Colonic mucosa (tissue), 4 donors: ENCODE measurements at regions not wholly inside any gene's neighbourhood (a gene's known extent, or its start where the extent isn't known, plus 50 kb on each side); places are given as distances from the start of the nearest gene placed in this dataset.
"Not testable (repeated sequence)": the region's sequence is repeated elsewhere in the genome, so short reads cannot be mapped to it uniquely, and the experiment has no call there.

ENCODE experiments used
- DNase-seq: peaks from one replicate; pipeline ENCODE4 v3.0.0-alpha.2; 2020
- H3K27ac ChIP-seq: fragments of 200-600 bp; one replicate; pipeline ENCODE4 v1.8.0; 2021
- H3K27me3 ChIP-seq: fragments of 200-600 bp; one replicate; pipeline ENCODE4 v1.8.0; 2021
- H3K36me3 ChIP-seq: fragments of 200-600 bp; one replicate; pipeline ENCODE4 v1.8.0; 2021
- H3K4me1 ChIP-seq: fragments of 200-600 bp; one replicate; pipeline ENCODE4 v1.8.0; 2021; ENCODE audit warnings: mild to moderate bottlenecking
- H3K4me3 ChIP-seq: fragments of 200-600 bp; one replicate; pipeline ENCODE4 v1.8.0; 2021
- H3K9ac ChIP-seq, 2 donors: one replicate each; pipeline ENCODE4 v1.7.0; 2013; ENCODE audit warnings: control low read depth in 2 of 2, low read depth in 2 of 2, low read length in 2 of 2
- H3K9me3 ChIP-seq: fragments of 200-600 bp; one replicate; pipeline ENCODE4 v1.8.0; 2021
- intact Hi-C: fragments of 100-400 bp; cut with DNase I; formaldehyde crosslinking; loops from one replicate; pipeline ENCODE4 v1.14.1; 2022
- TF ChIP-seq, protein P1 (sequence below): fragments of 200-600 bp; IDR thresholded peaks from one replicate; pipeline ENCODE4 v1.8.0; 2022; ENCODE audit warnings: antibody characterized with exemption, mild to moderate bottlenecking
- donor health status: healthy.
- donor health status: DM: no; HTN: no; CAD: no.
- donor health status: DM: no; HTN: no; CAD: no.

DNA sequence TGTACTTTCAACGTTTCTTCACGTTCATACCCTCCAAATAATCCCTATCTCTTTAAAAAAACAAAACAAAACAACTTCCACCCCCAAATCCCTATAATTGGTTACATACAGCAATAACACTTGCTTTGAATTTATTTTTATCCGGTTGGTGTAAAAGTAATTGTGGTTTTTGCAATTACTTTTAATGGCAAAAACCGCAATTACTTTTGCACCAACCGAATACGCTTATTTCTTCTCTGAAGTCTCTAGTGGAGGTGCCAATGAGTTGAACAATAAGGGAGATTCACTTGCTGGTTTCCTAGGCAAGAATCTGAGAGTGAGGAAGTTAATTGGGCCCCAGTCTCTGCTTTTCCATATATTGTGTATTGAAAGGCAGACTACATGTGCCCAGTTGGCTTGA is 133.3 kb downstream of the DACT1 start:
- Histone ChIP-seq H3K9ac (no peak overlapping the region), H3K36me3 (no peaks in the 10 kb centered on the region), H3K9me3 (no peaks in the 10 kb centered on the region), H3K4me1 (peaks cover 4% of the 10 kb centered on the region), H3K27ac (peak overlapping the region; percentile 64), H3K27me3 (no peaks in the 10 kb centered on the region), H3K4me3 (no peak overlapping the region)
- TF ChIP-seq, protein P1, sequence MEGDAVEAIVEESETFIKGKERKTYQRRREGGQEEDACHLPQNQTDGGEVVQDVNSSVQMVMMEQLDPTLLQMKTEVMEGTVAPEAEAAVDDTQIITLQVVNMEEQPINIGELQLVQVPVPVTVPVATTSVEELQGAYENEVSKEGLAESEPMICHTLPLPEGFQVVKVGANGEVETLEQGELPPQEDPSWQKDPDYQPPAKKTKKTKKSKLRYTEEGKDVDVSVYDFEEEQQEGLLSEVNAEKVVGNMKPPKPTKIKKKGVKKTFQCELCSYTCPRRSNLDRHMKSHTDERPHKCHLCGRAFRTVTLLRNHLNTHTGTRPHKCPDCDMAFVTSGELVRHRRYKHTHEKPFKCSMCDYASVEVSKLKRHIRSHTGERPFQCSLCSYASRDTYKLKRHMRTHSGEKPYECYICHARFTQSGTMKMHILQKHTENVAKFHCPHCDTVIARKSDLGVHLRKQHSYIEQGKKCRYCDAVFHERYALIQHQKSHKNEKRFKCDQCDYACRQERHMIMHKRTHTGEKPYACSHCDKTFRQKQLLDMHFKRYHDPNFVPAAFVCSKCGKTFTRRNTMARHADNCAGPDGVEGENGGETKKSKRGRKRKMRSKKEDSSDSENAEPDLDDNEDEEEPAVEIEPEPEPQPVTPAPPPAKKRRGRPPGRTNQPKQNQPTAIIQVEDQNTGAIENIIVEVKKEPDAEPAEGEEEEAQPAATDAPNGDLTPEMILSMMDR = no peak
- intact Hi-C loops = no loop called here
- no peak for DNase-seq

DNA sequence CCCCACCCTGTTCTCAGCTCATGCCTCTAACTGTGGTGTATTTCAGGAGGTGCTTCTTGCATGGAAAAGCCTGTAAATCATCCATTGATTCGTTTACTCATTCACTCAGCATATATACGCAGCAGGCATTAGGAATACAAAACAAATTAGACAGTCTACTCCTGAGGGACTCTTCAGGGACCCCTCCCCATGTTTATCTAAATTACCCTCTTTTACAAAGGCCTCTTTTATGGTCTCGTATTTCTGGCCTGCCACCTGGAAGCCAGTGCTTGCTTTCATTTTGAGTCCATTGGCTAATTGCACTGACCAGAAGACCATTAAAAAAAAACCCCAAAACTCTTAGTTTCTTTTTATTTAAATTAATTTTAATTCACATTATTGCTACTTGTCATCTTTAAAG is 134.4 kb downstream of the DACT1 start:
- Histone ChIP-seq H3K4me3 (no peak overlapping the region), H3K9ac (no peak overlapping the region), H3K27me3 (no peaks in the 10 kb centered on the region), H3K9me3 (no peaks in the 10 kb centered on the region), H3K4me1 (peaks cover 4% of the 10 kb centered on the region), H3K27ac (no peak overlapping the region), H3K36me3 (no peaks in the 10 kb centered on the region)
- intact Hi-C loops = no loop called here
- TF ChIP-seq, protein P1 = no peak
- no peak for DNase-seq

DNA sequence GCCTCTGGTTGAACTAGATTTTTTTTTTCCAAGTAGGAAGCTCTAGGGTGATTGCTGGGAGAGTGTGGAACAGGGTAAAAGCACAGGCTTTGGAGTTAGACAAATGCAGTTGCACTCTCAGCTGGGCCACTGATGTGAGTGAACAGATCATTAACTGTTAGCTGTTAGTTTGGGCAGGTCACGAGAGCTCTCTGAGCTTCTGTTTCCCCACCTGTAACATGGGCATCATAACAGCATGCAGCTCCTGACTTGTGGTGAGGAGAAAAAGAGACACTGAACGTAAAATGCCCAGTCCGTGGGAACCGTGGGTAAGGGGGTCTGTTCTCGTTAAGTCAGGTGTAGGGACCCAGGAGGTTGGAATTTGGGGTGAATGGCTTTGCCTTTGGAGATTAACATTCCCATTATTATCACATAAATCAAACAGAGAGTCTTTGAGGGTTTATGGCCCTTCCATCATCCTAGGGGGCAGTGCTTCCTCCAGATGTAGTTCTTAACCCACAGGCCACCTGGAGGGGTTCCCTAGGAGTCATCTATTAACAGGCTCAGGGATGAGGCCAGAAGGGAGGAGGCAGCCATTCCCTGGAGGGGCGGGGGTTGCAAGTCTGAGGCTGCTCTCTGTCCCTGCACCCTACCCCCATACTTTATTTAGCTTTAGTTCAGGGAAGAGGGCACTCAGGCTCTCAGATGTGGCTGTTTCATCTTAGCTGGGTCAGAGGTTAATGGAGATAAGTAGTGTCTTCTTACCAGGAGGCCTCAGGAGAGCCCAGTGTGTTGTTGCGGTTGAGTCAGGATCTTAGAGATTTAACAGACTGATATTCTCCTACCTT is 135.2 kb downstream of the DACT1 start:
- H3K4me3 ChIP-seq = no peak overlapping the region
- TF ChIP-seq, protein P1 = no peak
- no peak overlapping the region for H3K9ac ChIP-seq
- no peaks in the 10 kb centered on the region for H3K27me3 ChIP-seq
- H3K4me1 ChIP-seq = peaks cover 4% of the 10 kb centered on the region
- no peaks in the 10 kb centered on the region for H3K9me3 ChIP-seq
- no peak for DNase-seq
- no peaks in the 10 kb centered on the region for H3K36me3 ChIP-seq
- H3K27ac ChIP-seq = no peak overlapping the region
- intact Hi-C loops = no loop called here

DNA sequence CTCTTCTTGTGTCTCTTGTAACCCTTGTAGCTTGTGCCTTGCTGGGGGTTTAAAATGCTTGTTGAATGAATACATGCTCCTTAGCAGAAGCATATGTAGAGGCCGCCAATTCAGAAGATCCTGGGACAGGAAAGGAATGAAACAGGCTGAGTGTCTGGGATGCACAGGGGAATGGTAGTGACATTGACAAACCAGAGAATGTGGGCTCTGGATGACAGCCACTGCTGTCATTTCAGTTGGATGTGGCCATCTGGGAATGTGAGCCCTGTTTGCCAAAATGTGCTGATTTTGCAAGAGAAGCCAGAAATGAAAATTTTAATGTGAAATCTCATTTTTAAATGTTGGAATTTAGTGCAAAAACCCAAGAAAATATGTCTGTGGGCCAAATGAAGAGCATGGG is 136.8 kb downstream of the DACT1 start:
- intact Hi-C loops = no loop called here
- no peak overlapping the region for H3K27ac ChIP-seq
- H3K4me3 ChIP-seq = no peak overlapping the region
- H3K4me1 ChIP-seq = peaks cover 4% of the 10 kb centered on the region
- H3K27me3 ChIP-seq = no peaks in the 10 kb centered on the region
- no peaks in the 10 kb centered on the region for H3K9me3 ChIP-seq
- TF ChIP-seq, protein P1 = no peak
- H3K36me3 ChIP-seq = no peaks in the 10 kb centered on the region
- no peak overlapping the region for H3K9ac ChIP-seq
- DNase-seq = no peak

DNA sequence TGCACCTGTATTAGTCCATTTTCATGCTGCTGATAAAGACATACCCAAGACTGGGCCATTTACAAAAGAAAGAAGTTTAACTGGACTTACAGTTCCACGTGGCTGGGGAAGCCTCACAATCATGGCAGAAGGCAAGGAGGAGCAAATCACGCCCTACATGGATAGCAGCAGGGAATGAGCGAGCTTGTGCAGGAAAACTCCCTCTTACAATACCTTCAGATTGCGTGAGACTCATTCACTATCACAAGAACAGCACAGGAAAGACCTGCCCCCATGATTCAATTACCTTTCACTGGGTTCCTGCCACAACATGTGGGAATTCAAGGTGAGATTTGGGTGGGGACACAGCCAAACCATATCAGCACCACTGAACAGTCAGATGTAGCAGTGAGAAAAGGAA is 137.4 kb downstream of the DACT1 start:
- H3K36me3 ChIP-seq, intact Hi-C loops, H3K4me1 ChIP-seq, DNase-seq, H3K27me3 ChIP-seq, H3K9me3 ChIP-seq, H3K27ac ChIP-seq, H3K4me3 ChIP-seq, H3K9ac ChIP-seq: not testable (repeated sequence)

DNA sequence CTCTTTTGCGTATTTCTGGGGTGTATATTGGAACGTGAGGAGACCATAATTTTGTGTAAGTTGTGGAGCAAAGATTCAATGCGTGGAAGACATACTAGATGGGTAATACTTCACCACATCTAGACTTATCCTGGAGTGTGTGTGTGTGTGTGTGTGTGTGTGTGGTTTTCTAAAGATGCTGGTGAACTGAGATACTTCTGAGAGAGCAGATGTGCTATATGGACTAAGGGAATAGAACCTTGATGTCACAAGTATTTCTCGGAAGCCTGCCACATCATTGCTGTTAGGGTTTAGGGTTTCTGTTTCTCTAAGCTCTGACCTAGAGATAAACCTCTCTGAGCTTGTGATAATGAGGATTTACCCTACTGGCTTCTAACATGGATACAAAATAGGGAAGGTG is 138.8 kb downstream of the DACT1 start:
- Histone ChIP-seq H3K36me3 (no peaks in the 10 kb centered on the region), H3K4me3 (no peak overlapping the region), H3K9ac (no peak overlapping the region), H3K27me3 (no peaks in the 10 kb centered on the region), H3K9me3 (no peaks in the 10 kb centered on the region), H3K27ac (no peak overlapping the region), H3K4me1 (no peaks in the 10 kb centered on the region)
- DNase-seq = no peak
- TF ChIP-seq, protein P1 = no peak
- intact Hi-C loops = no loop called here
